Choroid plexus epithelial cell (primary cell): ENCODE measurements at regions not wholly inside any gene's neighbourhood (a gene's known extent, or its start where the extent isn't known, plus 50 kb on each side); places are given as distances from the start of the nearest gene placed in this dataset.

ENCODE experiments used
- DNase-seq: peaks from one replicate; pipeline ENCODE4 v3.0.0-alpha.2; 2010; ENCODE audit warnings: low read depth
- H3K4me3 ChIP-seq: 2 replicates; pipeline ENCODE4 v1.5.1; 2011; ENCODE audit warnings: low read depth, mild to moderate bottlenecking, control low read depth, low read length, moderate library complexity
- TF ChIP-seq, protein P1 (sequence below): conservative IDR thresholded peaks from 2 replicates; pipeline ENCODE4 v1.5.1; 2011; ENCODE audit warnings: low read depth, mild to moderate bottlenecking, control low read depth, inconsistent platforms, low read length, moderate library complexity

DNA sequence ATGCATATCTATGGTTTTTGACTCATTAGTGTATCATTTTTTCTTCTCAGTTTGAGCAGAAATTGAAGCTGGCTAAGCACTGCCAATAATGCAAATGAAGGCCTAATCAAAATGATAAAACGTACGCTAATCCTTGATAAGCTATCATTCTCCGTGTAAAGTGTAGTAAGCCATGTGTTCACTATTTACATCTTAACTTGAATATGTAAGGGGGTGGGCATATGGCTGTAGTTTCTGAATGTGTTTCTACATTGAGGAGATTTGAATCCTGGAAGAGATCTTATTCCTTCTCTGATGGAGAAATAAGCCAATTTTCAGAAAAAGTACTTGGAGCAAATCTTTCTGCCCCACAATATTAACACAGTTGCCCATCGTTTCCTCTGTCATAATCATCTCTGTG lies 351.8 kb upstream of the ANO3 start:
- TF ChIP-seq, protein P1, sequence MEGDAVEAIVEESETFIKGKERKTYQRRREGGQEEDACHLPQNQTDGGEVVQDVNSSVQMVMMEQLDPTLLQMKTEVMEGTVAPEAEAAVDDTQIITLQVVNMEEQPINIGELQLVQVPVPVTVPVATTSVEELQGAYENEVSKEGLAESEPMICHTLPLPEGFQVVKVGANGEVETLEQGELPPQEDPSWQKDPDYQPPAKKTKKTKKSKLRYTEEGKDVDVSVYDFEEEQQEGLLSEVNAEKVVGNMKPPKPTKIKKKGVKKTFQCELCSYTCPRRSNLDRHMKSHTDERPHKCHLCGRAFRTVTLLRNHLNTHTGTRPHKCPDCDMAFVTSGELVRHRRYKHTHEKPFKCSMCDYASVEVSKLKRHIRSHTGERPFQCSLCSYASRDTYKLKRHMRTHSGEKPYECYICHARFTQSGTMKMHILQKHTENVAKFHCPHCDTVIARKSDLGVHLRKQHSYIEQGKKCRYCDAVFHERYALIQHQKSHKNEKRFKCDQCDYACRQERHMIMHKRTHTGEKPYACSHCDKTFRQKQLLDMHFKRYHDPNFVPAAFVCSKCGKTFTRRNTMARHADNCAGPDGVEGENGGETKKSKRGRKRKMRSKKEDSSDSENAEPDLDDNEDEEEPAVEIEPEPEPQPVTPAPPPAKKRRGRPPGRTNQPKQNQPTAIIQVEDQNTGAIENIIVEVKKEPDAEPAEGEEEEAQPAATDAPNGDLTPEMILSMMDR, result no peak
- DNase-seq, result no peak
- H3K4me3 ChIP-seq, result no peak overlapping the region

DNA sequence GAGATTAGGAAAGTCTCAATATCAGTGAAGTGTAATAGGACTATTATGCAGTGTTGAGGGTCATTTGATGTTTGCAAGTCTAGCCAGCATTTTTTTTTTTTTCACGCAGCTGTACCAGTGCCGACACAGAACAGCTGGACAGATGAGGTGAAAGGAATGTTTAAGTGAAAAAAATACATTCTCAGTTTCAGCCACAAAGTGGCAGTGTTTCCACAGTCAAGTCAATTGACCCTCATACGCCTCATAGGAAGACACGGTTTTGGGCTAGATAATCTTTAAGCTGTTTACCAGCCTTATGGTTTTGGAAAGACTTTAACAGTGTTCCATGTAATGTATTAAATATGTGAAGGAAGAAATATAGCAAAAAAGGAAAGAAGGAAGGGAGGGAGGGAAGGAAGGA lies 349.9 kb upstream of the ANO3 start:
- no peak overlapping the region for H3K4me3 ChIP-seq
- TF ChIP-seq, protein P1, result peak; percentile 70
- peak; percentile 89 for DNase-seq

DNA sequence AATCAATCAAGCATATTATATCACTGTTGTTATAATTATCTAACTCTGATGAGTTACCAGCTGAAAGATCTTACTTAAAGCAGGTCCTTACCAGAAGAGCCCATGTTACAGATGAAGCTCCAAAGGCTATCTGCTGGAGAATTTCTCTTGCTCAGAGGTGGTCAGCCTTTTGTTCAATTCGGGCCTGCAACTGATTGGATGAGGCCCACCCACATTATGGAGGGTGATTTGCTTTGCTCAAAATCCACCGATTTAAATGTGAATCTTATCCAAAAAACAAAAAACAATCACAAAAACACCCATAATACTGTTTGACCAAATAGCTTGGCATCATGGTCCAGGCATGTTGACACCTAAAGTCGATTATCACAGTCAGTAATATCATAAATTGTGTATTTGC lies 348.6 kb upstream of the ANO3 start:
- TF ChIP-seq, protein P1, result no peak
- DNase-seq, result no peak
- H3K4me3 ChIP-seq, result no peak overlapping the region

DNA sequence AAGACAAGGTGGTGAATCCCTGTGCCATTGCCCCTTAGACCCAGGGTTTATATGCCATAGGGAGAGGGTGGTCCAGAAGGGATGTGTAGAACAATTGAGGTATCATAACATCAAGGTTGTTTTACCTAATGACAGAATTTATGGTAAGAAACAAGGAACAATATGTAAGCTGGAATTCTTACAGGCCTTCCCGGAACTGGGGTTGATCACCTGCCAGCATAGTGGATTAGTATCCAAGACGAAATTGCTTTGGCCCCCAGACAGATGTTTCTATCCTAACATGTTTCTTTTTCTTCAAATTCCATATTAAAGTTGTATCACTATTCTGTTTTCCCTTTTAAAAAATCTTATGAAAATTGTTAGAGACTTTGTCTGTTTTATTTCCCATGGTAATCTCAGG lies 343.8 kb upstream of the ANO3 start:
- TF ChIP-seq, protein P1, result no peak
- no peak overlapping the region for H3K4me3 ChIP-seq
- no peak for DNase-seq

DNA sequence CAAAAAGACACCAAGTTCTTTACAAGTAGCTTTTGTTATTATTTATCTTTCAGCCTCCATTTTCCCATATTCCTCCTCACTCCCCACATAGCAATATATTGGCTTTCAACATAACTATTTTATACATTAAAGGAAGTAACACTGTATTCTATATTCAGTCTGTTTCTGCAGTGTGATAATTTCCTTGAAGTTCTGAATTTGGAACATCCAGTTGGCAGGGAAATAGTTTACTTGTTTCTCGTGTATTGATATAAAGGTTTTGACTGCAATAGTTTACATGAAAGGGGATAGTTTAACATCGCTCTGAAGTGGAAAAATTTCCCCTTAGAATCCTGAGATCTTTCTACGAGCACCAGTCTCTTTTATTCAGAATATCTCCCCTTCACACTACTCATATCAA lies 341.5 kb upstream of the ANO3 start:
- no peak for DNase-seq
- H3K4me3 ChIP-seq, result no peak overlapping the region
- TF ChIP-seq, protein P1, result no peak

DNA sequence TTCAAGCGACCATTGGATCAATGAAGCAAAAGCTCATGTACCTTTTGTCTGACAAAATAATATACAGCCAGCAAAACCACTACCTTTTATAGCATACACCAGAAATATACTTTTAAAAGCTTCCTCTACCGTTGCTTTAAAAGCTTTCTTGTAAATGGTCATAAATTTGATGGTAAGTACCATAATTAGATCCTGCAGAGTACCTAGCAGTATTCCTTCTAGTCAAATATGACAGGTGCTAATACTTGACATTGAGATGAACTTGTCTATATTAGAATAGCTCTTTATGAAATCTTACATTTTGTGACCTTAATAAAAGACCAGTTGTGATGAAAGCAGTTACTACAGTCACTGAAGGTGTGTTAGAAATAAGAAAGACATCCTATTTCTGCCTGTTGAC lies 340.5 kb upstream of the ANO3 start:
- DNase-seq, result no peak
- TF ChIP-seq, protein P1, result no peak
- H3K4me3 ChIP-seq, result no peak overlapping the region

DNA sequence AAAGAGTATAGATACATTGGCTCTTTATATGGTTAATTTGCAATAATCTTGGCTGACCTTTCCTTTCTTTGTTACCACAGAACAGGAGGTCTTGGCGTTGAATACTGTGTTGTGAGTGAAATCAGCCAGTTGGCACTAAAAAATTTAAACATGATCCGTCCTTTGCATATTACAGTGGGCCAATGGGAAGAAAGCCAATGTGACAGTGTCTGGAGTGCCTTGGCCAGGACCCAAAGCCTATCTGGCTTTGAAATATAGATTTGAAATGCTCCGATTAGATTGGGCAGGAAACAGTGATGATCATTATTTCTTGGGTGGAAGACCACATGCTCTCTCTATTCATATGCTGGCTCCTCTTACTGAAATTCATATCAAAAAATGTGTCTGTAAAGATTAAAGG lies 339.6 kb upstream of the ANO3 start:
- no peak overlapping the region for H3K4me3 ChIP-seq
- DNase-seq, result no peak
- TF ChIP-seq, protein P1, result no peak
